Suprapubic skin (tissue), 4 donors: ENCODE measurements at regions not wholly inside any gene's neighbourhood (a gene's known extent, or its start where the extent isn't known, plus 50 kb on each side); places are given as distances from the start of the nearest gene placed in this dataset.
"Not testable (repeated sequence)": the region's sequence is repeated elsewhere in the genome, so short reads cannot be mapped to it uniquely, and the experiment has no call there.

ENCODE experiments used
- DNase-seq, 2 donors: peaks; one replicate each; pipeline ENCODE4 v3.0.0-alpha.2; 2019; ENCODE audit warnings: low spot score in 2 of 2
- H3K27ac ChIP-seq: fragments of 200-600 bp; sonication (generic); one replicate; pipeline ENCODE4 v1.5.1; 2019
- H3K27me3 ChIP-seq: fragments of 200-600 bp; sonication (generic); one replicate; pipeline ENCODE4 v1.5.1; 2019
- H3K36me3 ChIP-seq: fragments of 200-600 bp; sonication (generic); one replicate; pipeline ENCODE4 v1.5.1; 2019
- H3K4me1 ChIP-seq: fragments of 200-600 bp; sonication (generic); one replicate; pipeline ENCODE4 v1.5.1; 2019
- H3K4me3 ChIP-seq: fragments of 200-600 bp; sonication (generic); one replicate; pipeline ENCODE4 v1.5.1; 2019; ENCODE audit warnings: mild to moderate bottlenecking
- H3K9me3 ChIP-seq: fragments of 200-600 bp; sonication (generic); one replicate; pipeline ENCODE4 v1.5.1; 2019
- CTCF ChIP-seq, 2 donors: fragments of 200-600 bp in 1 of 2; fragments of 450-650 bp in 1 of 2; sonication (generic) in 1 of 2; IDR thresholded peaks; one replicate each; pipeline ENCODE4 v1.5.1; 2016 to 2019; ENCODE audit warnings: antibody characterized with exemption in 2 of 2, mild to moderate bottlenecking in 1 of 2, moderate library complexity in 1 of 2
- EP300 ChIP-seq: sonication (generic); formaldehyde crosslinking; IDR thresholded peaks from one replicate; pipeline ENCODE4 v1.6.1; 2017; ENCODE audit warnings: antibody characterized with exemption
- POLR2A ChIP-seq, 2 donors: fragments of 450-650 bp; IDR thresholded peaks; one replicate each; pipeline ENCODE4 v1.6.1; 2017; ENCODE audit warnings: antibody characterized with exemption in 2 of 2, mild to moderate bottlenecking in 2 of 2, moderate library complexity in 2 of 2
- POLR2AphosphoS5 ChIP-seq, 3 donors: sonication (generic); formaldehyde crosslinking; IDR thresholded peaks; one replicate each; pipeline ENCODE4 v1.6.1; 2017; ENCODE audit warnings: antibody characterized with exemption in 3 of 3
- WGBS: methylation state at CpG from one replicate; pipeline ENCODE4 v1.1.5; 2018; 5-methylcytosine and 5-hydroxymethylcytosine counted together

GRCh38 chr10:28397229-28397628 lies 94.4 kb upstream of the MPP7 start:
- no peak for TF ChIP-seq CTCF (IDR thresholded peaks at IDR 0.05)
- TF ChIP-seq POLR2AphosphoS5 (IDR thresholded peaks at IDR 0.05): no peak
- no peak for TF ChIP-seq POLR2A (IDR thresholded peaks at IDR 0.05)
- TF ChIP-seq EP300: no peak
- no peaks in the 10 kb centered on the region for H3K9me3 ChIP-seq
- H3K4me1 ChIP-seq: peaks cover 4% of the 10 kb centered on the region
- no peaks in the 10 kb centered on the region for H3K36me3 ChIP-seq
- no peaks in the 10 kb centered on the region for H3K27me3 ChIP-seq
- WGBS: 94% methylated on average over 6 of the region's 6 CpGs
- no peak overlapping the region for H3K27ac ChIP-seq
- no peak for DNase-seq
- H3K4me3 ChIP-seq: no peak overlapping the region

GRCh38 chr10:28400176-28400575 lies 97.3 kb upstream of the MPP7 start:
- Histone ChIP-seq H3K4me1 (no peaks in the 10 kb centered on the region), H3K36me3 (no peaks in the 10 kb centered on the region), H3K9me3 (no peaks in the 10 kb centered on the region), H3K27ac (no peak overlapping the region), H3K4me3 (no peak overlapping the region), H3K27me3 (no peaks in the 10 kb centered on the region)
- no peak for TF ChIP-seq CTCF (IDR thresholded peaks at IDR 0.05)
- TF ChIP-seq POLR2AphosphoS5 (IDR thresholded peaks at IDR 0.05): no peak
- TF ChIP-seq POLR2A (IDR thresholded peaks at IDR 0.05): no peak
- TF ChIP-seq EP300: no peak
- no peak for DNase-seq
- WGBS: 63% methylated on average over 9 of the region's 9 CpGs

GRCh38 chr10:28400681-28401080 lies 97.8 kb upstream of the MPP7 start:
- Histone ChIP-seq H3K9me3 (no peaks in the 10 kb centered on the region), H3K4me3 (no peak overlapping the region), H3K27ac (no peak overlapping the region), H3K27me3 (no peaks in the 10 kb centered on the region), H3K4me1 (no peaks in the 10 kb centered on the region), H3K36me3 (no peaks in the 10 kb centered on the region)
- 97% methylated on average over 5 of the region's 5 CpGs for WGBS
- TF ChIP-seq POLR2A (IDR thresholded peaks at IDR 0.05) (no peak), CTCF (IDR thresholded peaks at IDR 0.05) (no peak), EP300 (no peak), POLR2AphosphoS5 (IDR thresholded peaks at IDR 0.05) (no peak)
- DNase-seq: no peak

DNA sequence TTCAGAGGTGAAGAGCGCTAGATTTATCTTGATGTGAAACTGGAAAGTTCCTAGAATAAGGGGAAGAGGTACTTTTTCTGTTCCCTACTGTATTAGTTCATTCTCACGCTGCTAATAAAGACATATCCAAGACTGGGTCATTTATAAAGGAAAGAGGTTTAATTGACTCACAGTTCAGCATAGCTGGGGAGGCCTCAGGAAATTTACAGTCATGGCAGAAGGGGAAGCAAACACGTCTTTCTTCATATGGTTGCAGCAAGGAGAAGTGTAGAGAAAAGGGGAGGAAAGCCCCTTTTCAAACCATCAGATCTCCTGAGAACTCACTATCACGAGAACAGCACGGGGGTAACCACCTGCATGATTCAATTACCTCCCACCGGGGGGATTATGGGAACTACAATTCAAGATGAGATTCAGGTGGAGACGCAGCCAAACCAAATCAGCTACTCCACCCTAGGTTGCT lies 99.8 kb upstream of the MPP7 start:
- H3K4me1 ChIP-seq, H3K27me3 ChIP-seq, H3K4me3 ChIP-seq, H3K27ac ChIP-seq, H3K36me3 ChIP-seq, H3K9me3 ChIP-seq, DNase-seq: not testable (repeated sequence)
- WGBS: 68% methylated on average over 7 of the region's 7 CpGs

- H3K27me3 ChIP-seq: no peaks in the 10 kb centered on the region
- H3K27ac ChIP-seq: no peak overlapping the region
- 98% methylated on average over 2 of the region's 2 CpGs for WGBS
- TF ChIP-seq CTCF (IDR thresholded peaks at IDR 0.05) (no peak), POLR2AphosphoS5 (IDR thresholded peaks at IDR 0.05) (no peak), POLR2A (IDR thresholded peaks at IDR 0.05) (no peak), EP300 (no peak)
- H3K4me3 ChIP-seq: no peak overlapping the region
- H3K36me3 ChIP-seq: no peaks in the 10 kb centered on the region
- H3K4me1 ChIP-seq: no peaks in the 10 kb centered on the region
- DNase-seq: no peak
- H3K9me3 ChIP-seq: no peaks in the 10 kb centered on the region
These were observed 100.2 kb upstream of the MPP7 start for GRCh38 chr10:28403090-28403489.

- Histone ChIP-seq H3K27ac (no peak overlapping the region), H3K9me3 (no peaks in the 10 kb centered on the region), H3K27me3 (peaks cover 8% of the 10 kb centered on the region), H3K36me3 (no peaks in the 10 kb centered on the region), H3K4me1 (no peaks in the 10 kb centered on the region), H3K4me3 (no peak overlapping the region)
- no peak for DNase-seq
- WGBS: 93% methylated on average over 4 of the region's 4 CpGs
- TF ChIP-seq EP300 (no peak), POLR2AphosphoS5 (IDR thresholded peaks at IDR 0.05) (no peak), CTCF (IDR thresholded peaks at IDR 0.05) (no peak), POLR2A (IDR thresholded peaks at IDR 0.05) (no peak)
These were observed 105.4 kb upstream of the MPP7 start for GRCh38 chr10:28408237-28408777.
